Panc1 (cell line): ENCODE measurements at regions not wholly inside any gene's neighbourhood (a gene's known extent, or its start where the extent isn't known, plus 50 kb on each side); places are given as distances from the start of the nearest gene placed in this dataset.

Source experiments
- CTCF ChIP-seq: fragments of 450-650 bp; IDR thresholded peaks from 2 replicates; pipeline ENCODE4 v1.5.1; 2017; ENCODE audit warnings: mild to moderate bottlenecking
- POLR2AphosphoS5 ChIP-seq: IDR thresholded peaks from 2 replicates; pipeline ENCODE4 v1.6.1; 2012; ENCODE audit warnings: mild to moderate bottlenecking, low read depth, low read length, moderate library complexity
- SIN3A ChIP-seq: IDR thresholded peaks from 2 replicates; pipeline ENCODE4 v1.6.1; 2012; ENCODE audit warnings: low read depth, mild to moderate bottlenecking, low read length, moderate library complexity, borderline replicate concordance; ENCODE audit not compliant: insufficient read depth
- TCF7L2 ChIP-seq: IDR thresholded peaks from 2 replicates; pipeline ENCODE4 v1.6.1; 2011; ENCODE audit warnings: mild to moderate bottlenecking, low read depth, low read length, inconsistent platforms
- TF ChIP-seq, protein P1 (sequence below), 2 experiments: IDR thresholded peaks; 2 replicates each; pipeline ENCODE4 v1.6.1; 2011 to 2012; ENCODE audit warnings: low read depth in 2 of 2, control low read depth in 1 of 2, low read length in 1 of 2, mild to moderate bottlenecking in 1 of 2, moderate library complexity in 1 of 2; ENCODE audit not compliant: insufficient read depth in 1 of 2

GRCh38 chr13:37195621-37196020 lies 90.2 kb upstream of the CSNK1A1L start:
- TF ChIP-seq CTCF (no peak), SIN3A (no peak), POLR2AphosphoS5 (no peak), TCF7L2 (no peak)
- TF ChIP-seq, protein P1, sequence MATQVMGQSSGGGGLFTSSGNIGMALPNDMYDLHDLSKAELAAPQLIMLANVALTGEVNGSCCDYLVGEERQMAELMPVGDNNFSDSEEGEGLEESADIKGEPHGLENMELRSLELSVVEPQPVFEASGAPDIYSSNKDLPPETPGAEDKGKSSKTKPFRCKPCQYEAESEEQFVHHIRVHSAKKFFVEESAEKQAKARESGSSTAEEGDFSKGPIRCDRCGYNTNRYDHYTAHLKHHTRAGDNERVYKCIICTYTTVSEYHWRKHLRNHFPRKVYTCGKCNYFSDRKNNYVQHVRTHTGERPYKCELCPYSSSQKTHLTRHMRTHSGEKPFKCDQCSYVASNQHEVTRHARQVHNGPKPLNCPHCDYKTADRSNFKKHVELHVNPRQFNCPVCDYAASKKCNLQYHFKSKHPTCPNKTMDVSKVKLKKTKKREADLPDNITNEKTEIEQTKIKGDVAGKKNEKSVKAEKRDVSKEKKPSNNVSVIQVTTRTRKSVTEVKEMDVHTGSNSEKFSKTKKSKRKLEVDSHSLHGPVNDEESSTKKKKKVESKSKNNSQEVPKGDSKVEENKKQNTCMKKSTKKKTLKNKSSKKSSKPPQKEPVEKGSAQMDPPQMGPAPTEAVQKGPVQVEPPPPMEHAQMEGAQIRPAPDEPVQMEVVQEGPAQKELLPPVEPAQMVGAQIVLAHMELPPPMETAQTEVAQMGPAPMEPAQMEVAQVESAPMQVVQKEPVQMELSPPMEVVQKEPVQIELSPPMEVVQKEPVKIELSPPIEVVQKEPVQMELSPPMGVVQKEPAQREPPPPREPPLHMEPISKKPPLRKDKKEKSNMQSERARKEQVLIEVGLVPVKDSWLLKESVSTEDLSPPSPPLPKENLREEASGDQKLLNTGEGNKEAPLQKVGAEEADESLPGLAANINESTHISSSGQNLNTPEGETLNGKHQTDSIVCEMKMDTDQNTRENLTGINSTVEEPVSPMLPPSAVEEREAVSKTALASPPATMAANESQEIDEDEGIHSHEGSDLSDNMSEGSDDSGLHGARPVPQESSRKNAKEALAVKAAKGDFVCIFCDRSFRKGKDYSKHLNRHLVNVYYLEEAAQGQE (IDR thresholded peaks at IDR 0.05; ENCODE audit: insufficient read depth in 1 of 2, low read depth in 2 of 2, low read length in 1 of 2): no peak
